Fibroblast of the aortic adventitia (primary cell): ENCODE measurements at regions not wholly inside any gene's neighbourhood (a gene's known extent, or its start where the extent isn't known, plus 50 kb on each side); places are given as distances from the start of the nearest gene placed in this dataset.
"Not testable (repeated sequence)": the region's sequence is repeated elsewhere in the genome, so short reads cannot be mapped to it uniquely, and the experiment has no call there.

ENCODE experiments used
- DNase-seq: peaks from one replicate; pipeline ENCODE4 v3.0.0-alpha.2; 2010; ENCODE audit warnings: low read depth
- H3K4me3 ChIP-seq: 2 replicates; pipeline ENCODE4 v1.5.1; 2011; ENCODE audit warnings: low read depth, mild to moderate bottlenecking, control low read depth, low read length, moderate library complexity
- TF ChIP-seq, protein P1 (sequence below): IDR thresholded peaks from 2 replicates; pipeline ENCODE4 v1.5.1; 2011; ENCODE audit warnings: mild to moderate bottlenecking, low read length, control low read depth, inconsistent platforms; ENCODE audit not compliant: insufficient read depth

DNA sequence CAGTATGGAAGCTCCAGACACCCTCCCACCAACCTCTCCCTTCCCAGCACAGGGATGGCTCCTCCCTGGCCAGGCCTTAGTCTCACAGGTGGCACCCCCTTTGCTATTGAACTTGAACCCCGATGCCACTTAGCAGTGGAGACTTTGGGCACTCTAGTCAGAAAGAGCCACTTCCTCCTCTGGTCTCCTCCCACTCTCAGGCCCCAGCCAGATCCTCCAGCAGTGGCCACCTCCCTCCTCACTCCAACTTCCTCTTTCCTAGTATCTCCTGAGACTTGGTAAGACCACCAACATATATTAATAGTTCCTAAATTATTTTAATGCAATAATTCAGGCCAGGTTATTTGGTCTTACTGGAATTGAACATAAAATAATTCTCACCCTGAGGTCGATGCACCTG is 437.2 kb upstream of the ID2 start:
- TF ChIP-seq, protein P1, sequence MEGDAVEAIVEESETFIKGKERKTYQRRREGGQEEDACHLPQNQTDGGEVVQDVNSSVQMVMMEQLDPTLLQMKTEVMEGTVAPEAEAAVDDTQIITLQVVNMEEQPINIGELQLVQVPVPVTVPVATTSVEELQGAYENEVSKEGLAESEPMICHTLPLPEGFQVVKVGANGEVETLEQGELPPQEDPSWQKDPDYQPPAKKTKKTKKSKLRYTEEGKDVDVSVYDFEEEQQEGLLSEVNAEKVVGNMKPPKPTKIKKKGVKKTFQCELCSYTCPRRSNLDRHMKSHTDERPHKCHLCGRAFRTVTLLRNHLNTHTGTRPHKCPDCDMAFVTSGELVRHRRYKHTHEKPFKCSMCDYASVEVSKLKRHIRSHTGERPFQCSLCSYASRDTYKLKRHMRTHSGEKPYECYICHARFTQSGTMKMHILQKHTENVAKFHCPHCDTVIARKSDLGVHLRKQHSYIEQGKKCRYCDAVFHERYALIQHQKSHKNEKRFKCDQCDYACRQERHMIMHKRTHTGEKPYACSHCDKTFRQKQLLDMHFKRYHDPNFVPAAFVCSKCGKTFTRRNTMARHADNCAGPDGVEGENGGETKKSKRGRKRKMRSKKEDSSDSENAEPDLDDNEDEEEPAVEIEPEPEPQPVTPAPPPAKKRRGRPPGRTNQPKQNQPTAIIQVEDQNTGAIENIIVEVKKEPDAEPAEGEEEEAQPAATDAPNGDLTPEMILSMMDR, result no peak
- no peak overlapping the region for H3K4me3 ChIP-seq
- no peak for DNase-seq

DNA sequence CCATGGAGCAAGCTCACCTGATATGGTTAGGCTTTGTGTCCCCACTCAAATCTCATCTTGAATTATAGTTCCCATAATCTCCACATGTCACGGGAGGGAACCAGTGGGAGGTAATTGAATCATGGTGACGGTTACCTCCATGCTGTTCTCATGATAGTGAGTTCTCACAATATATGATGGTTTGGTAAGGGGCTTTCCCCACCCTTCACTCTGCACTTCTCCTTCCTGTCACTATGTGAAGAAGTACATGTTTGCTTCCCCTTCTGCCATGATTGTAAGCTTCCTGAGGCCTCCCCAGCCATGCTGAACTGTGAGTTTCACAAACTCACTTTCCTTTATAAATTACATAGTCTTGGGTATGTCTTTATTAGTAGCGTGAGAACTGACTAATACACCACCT is 435.7 kb upstream of the ID2 start:
- no peak overlapping the region for H3K4me3 ChIP-seq
- DNase-seq, result no peak
- TF ChIP-seq, protein P1, result no peak

DNA sequence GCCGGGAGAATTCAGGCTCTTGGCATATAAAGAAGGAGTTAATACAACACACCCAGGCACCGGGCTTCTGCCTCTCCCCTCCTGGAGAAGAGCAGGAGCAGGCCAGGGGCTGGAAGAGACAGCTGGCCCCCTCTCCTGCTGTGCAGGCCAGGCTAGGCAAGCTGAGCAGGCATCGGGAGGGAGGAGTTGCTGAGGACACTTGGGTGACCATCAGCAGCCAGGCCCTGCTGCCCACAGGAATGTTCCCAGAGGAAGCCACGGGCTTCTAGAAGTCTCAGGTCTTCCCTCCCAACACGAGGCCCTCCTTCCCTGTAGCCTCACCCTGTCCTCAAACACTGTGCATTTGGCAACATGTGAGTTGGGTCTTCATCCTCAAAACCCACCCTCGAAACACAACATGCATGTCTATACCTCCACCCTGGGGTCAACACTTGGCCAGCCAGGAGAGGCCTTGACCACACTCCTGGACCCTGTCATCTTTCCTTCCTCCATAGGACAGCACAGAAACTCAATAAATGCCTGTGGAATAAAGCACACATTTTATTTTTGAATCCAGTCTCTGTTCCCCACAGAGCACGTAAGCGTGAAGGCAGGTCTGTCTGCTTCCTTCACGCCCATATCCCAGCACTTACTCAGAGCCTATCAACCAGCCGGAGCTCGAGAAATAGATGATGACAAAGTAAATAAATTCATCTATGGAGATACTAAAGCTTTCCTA is 433.8 kb upstream of the ID2 start:
- TF ChIP-seq, protein P1, result no peak
- H3K4me3 ChIP-seq, result peak overlapping the region; percentile 28
- DNase-seq, result peak; percentile 53

DNA sequence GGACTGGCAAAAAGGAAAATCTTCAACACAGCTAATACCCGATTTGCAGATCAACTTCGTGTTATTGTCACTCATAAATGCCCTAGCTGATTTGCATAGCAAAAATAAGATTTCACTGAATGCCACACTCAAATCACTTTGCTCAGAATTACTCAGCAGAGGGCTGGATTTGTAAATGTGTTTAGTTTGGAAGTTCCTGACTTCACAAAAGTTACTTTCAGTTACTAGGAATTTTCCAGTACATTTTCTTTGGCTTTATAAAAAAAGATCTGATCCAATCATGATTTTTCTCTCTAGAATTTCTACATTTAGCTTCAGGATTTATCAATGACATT is 433.3 kb upstream of the ID2 start:
- TF ChIP-seq, protein P1, result no peak
- DNase-seq, result peak; percentile 62
- peak overlapping the region; percentile 28 for H3K4me3 ChIP-seq

GRCh38 chr2:8249141-8249540 is 432.7 kb upstream of the ID2 start:
- no peak for DNase-seq
- H3K4me3 ChIP-seq, result peak overlapping the region; percentile 15
- TF ChIP-seq, protein P1, result no peak

DNA sequence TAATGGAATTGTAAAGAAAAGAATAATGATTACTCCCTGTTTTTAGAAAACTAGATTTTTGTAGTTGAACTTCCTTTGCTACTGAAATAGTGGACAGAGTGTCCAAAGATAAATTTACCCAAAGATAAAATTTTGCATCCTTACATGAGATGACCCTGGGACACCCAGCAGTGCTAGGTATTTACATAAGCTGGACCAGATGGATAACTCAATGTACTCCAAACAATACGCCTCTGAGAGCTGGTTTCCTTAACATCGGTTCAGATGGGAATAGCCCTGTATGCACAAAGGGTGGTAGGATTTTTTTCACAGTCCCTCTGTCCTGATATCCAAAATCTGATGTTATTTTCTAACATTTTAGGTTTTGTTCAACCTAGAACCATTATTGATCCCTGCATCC is 432.1 kb upstream of the ID2 start:
- H3K4me3 ChIP-seq, result no peak overlapping the region
- TF ChIP-seq, protein P1, result no peak
- no peak for DNase-seq

DNA sequence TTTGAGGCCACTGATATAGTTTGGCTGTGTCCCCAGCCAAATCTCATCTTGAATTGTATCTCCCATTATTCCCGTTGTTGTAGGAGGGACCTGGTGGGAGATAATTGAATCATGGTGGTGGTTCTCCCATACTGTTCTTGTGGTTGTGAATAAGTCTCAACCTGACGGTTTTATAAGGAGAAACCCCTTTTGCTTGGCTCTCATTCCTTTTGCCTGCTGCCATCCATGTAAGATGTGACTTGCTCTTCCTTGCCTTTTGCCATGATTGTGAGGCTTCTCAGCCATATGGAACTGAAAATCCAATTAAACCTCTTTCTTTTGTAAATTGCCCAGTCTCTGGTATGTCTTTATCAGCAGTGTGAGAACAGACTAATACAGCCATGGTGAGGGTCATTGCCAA is 431.6 kb upstream of the ID2 start:
- DNase-seq, result not testable (repeated sequence)

More for the DNA sequence above, 431.6 kb upstream of the ID2 start:
- H3K4me3 ChIP-seq, result not testable (repeated sequence)
